Tibial nerve (tissue), 4 donors: ENCODE measurements at regions not wholly inside any gene's neighbourhood (a gene's known extent, or its start where the extent isn't known, plus 50 kb on each side); places are given as distances from the start of the nearest gene placed in this dataset.

Experiments
- DNase-seq, 2 donors: peaks; one replicate each; pipeline ENCODE4 v3.0.0-alpha.2; 2019; ENCODE audit warnings: low spot score in 2 of 2
- H3K27ac ChIP-seq, 4 donors: fragments of 200-600 bp; sonication (generic) in 3 of 4; one replicate each; pipeline ENCODE4 v1.5.1; 2017 to 2019; ENCODE audit warnings: mild to moderate bottlenecking in 1 of 4
- H3K27me3 ChIP-seq, 2 donors: fragments of 200-600 bp; sonication (generic) in 1 of 2; one replicate each; pipeline versions ENCODE4 v1.5.1 to v1.6.0; 2017 to 2019
- H3K36me3 ChIP-seq, 3 donors: fragments of 200-600 bp; sonication (generic); one replicate each; pipeline ENCODE4 v1.5.1; 2018 to 2019
- H3K4me1 ChIP-seq, 4 donors: fragments of 200-600 bp; sonication (generic) in 3 of 4; one replicate each; pipeline ENCODE4 v1.5.1; 2017 to 2019
- H3K4me3 ChIP-seq, 4 donors: fragments of 200-600 bp; sonication (generic) in 3 of 4; one replicate each; pipeline ENCODE4 v1.5.1; 2017 to 2019; ENCODE audit warnings: mild to moderate bottlenecking in 1 of 4, moderate library complexity in 1 of 4
- H3K9me3 ChIP-seq, 4 donors: fragments of 200-600 bp; sonication (generic) in 3 of 4; one replicate each; pipeline ENCODE4 v1.5.1; 2017 to 2019
- CTCF ChIP-seq, 5 experiments: fragments of 200-600 bp in 3 of 5; fragments of 450-650 bp in 2 of 5; sonication (generic) in 3 of 5; IDR thresholded peaks; one replicate each; pipeline ENCODE4 v1.5.1; 2016 to 2019; ENCODE audit warnings: antibody characterized with exemption in 5 of 5, mild to moderate bottlenecking in 3 of 5, moderate library complexity in 2 of 5
- EP300 ChIP-seq, 2 donors: sonication (generic); formaldehyde crosslinking; IDR thresholded peaks; one replicate each; pipeline ENCODE4 v1.6.1; 2017; ENCODE audit warnings: antibody characterized with exemption in 2 of 2, mild to moderate bottlenecking in 1 of 2
- POLR2A ChIP-seq, 2 donors: fragments of 450-650 bp; IDR thresholded peaks; one replicate each; pipeline ENCODE4 v1.6.1; 2017; ENCODE audit warnings: antibody characterized with exemption in 2 of 2, mild to moderate bottlenecking in 2 of 2, moderate library complexity in 2 of 2
- WGBS, 2 donors: methylation state at CpG; one replicate each; pipeline ENCODE4 v1.1.5; 2018; 5-methylcytosine and 5-hydroxymethylcytosine counted together

- Histone ChIP-seq H3K9me3 (no peaks in the 10 kb centered on the region), H3K4me1 (no peaks in the 10 kb centered on the region), H3K27ac (no peak overlapping the region), H3K27me3 (no peaks in the 10 kb centered on the region), H3K36me3 (no peaks in the 10 kb centered on the region), H3K4me3 (no peak overlapping the region)
- no peak for DNase-seq
- 85 to 86% methylated on average over 4 of the region's 4 CpGs for WGBS, 2 donors
- TF ChIP-seq POLR2A (IDR thresholded peaks at IDR 0.05) (no peak), EP300 (IDR thresholded peaks at IDR 0.05) (no peak), CTCF (IDR thresholded peaks at IDR 0.05) (no peak)
Observed at GRCh38 chr16:77002644-77003043, 188.3 kb upstream of the MON1B start.

- Histone ChIP-seq H3K36me3 (no peaks in the 10 kb centered on the region), H3K27me3 (no peaks in the 10 kb centered on the region), H3K4me1 (no peaks in the 10 kb centered on the region), H3K9me3 (no peaks in the 10 kb centered on the region), H3K4me3 (no peak overlapping the region), H3K27ac (no peak overlapping the region)
- TF ChIP-seq EP300 (IDR thresholded peaks at IDR 0.05) (no peak), CTCF (IDR thresholded peaks at IDR 0.05) (no peak)
- DNase-seq, result no peak
- WGBS, 2 donors, result 57 to 69% methylated on average over 6 of the region's 6 CpGs
Observed at GRCh38 chr16:77009453-77009852, 181.5 kb upstream of the MON1B start.

- no peaks in the 10 kb centered on the region for H3K4me1 ChIP-seq
- no peaks in the 10 kb centered on the region for H3K27me3 ChIP-seq
- H3K4me3 ChIP-seq, result no peak overlapping the region
- DNase-seq, result no peak
- no peaks in the 10 kb centered on the region for H3K36me3 ChIP-seq
- H3K27ac ChIP-seq, result no peak overlapping the region
- 59 to 65% methylated on average over 2 of the region's 2 CpGs for WGBS, 2 donors
- no peaks in the 10 kb centered on the region for H3K9me3 ChIP-seq
- TF ChIP-seq EP300 (IDR thresholded peaks at IDR 0.05), result no peak
- no peak for TF ChIP-seq CTCF (IDR thresholded peaks at IDR 0.05)
- no peak for TF ChIP-seq POLR2A (IDR thresholded peaks at IDR 0.05)
Observed at GRCh38 chr16:77014441-77014840, 176.5 kb upstream of the MON1B start.

GRCh38 chr16:77030600-77030999 is 160.4 kb upstream of the MON1B start:
- Histone ChIP-seq H3K27ac (no peak overlapping the region), H3K4me1 (no peaks in the 10 kb centered on the region), H3K36me3 (no peaks in the 10 kb centered on the region), H3K27me3 (no peaks in the 10 kb centered on the region), H3K9me3 (peaks cover 0 to 8% (median 1%) of the 10 kb centered on the region in 4 donors), H3K4me3 (no peak overlapping the region)
- 56 to 71% methylated on average over 1 of the region's 1 CpG for WGBS, 2 donors
- DNase-seq, result no peak
- TF ChIP-seq EP300 (IDR thresholded peaks at IDR 0.05) (no peak), POLR2A (IDR thresholded peaks at IDR 0.05) (no peak), CTCF (IDR thresholded peaks at IDR 0.05) (no peak)

GRCh38 chr16:77033516-77033915 is 157.5 kb upstream of the MON1B start:
- Histone ChIP-seq H3K9me3 (peaks cover 0 to 5% (median 1%) of the 10 kb centered on the region in 4 donors), H3K27me3 (no peaks in the 10 kb centered on the region), H3K4me1 (no peaks in the 10 kb centered on the region), H3K36me3 (no peaks in the 10 kb centered on the region), H3K4me3 (no peak overlapping the region), H3K27ac (no peak overlapping the region)
- DNase-seq, result no peak
- TF ChIP-seq CTCF (IDR thresholded peaks at IDR 0.05) (no peak), EP300 (IDR thresholded peaks at IDR 0.05) (no peak), POLR2A (IDR thresholded peaks at IDR 0.05) (no peak)
- 53 to 66% methylated on average over 2 of the region's 2 CpGs for WGBS, 2 donors
